Psoas muscle (tissue), 7 donors: ENCODE measurements at regions not wholly inside any gene's neighbourhood (a gene's known extent, or its start where the extent isn't known, plus 50 kb on each side); places are given as distances from the start of the nearest gene placed in this dataset.

Experiments used
- ATAC-seq, 4 donors: fragments of 200-7000 bp; cut with Tn5 transposase; one replicate each; pipeline ENCODE4 v1.9.1; 2020; ENCODE audit warnings: moderate library complexity in 3 of 4, mild to moderate bottlenecking in 2 of 4
- DNase-seq, 2 donors: peaks; one replicate each; pipeline ENCODE4 v3.0.0-alpha.2; 2020
- H3K27ac ChIP-seq: fragments of 200-600 bp; one replicate; pipeline ENCODE4 v1.8.0; 2022
- H3K27me3 ChIP-seq, 3 donors: fragments of 200-600 bp in 1 of 3; one replicate each; pipeline versions ENCODE4 v1.6.1 to v1.8.0; 2013 to 2022; ENCODE audit warnings: low read length in 2 of 3, mild to moderate bottlenecking in 2 of 3, moderate library complexity in 1 of 3; ENCODE audit not compliant: insufficient read depth in 3 of 3
- H3K36me3 ChIP-seq, 2 donors: fragments of 200-600 bp in 1 of 2; one replicate each; pipeline versions ENCODE4 v1.6.1 to v1.8.0; 2013 to 2022; ENCODE audit warnings: low read depth in 1 of 2, mild to moderate bottlenecking in 1 of 2, moderate library complexity in 1 of 2; ENCODE audit not compliant: insufficient read depth in 1 of 2
- H3K4me1 ChIP-seq: fragments of 200-600 bp; one replicate; pipeline ENCODE4 v1.8.0; 2022
- H3K4me3 ChIP-seq: fragments of 200-600 bp; one replicate; pipeline ENCODE4 v1.8.0; 2022; ENCODE audit warnings: mild to moderate bottlenecking
- H3K9me3 ChIP-seq: fragments of 200-600 bp; one replicate; pipeline ENCODE4 v1.8.0; 2022
- WGBS, 3 donors: extraction: QIAGEN DNeasy Blood & Tissue Kit; methylation state at CpG; one replicate each; pipeline versions ENCODE4 v1.1.6 to v1.1.7; 2013; 5-methylcytosine and 5-hydroxymethylcytosine counted together
- intact Hi-C, 2 donors: fragments of 100-400 bp; cut with DNase I; formaldehyde crosslinking; loops; one replicate each; pipeline versions ENCODE4 v1.11.0 to v1.14.2; 2022
- TF ChIP-seq, protein P1 (sequence below): fragments of 200-600 bp; IDR thresholded peaks from one replicate; pipeline ENCODE4 v1.8.0; 2022; ENCODE audit warnings: antibody characterized with exemption
- donor health status: healthy with polysubstance abuse.
- donor health status: DM: no; HTN: no; CAD: no; lungs with moderate emphysema.
- donor health status: Bipolar disorder and iron deficiency.
- donor health status: healthy.
- donor health status: DM: yes; HTN: yes; CAD: no.
- donor health status: DM: no; HTN: no; CAD: no.
- donor health status: DM: yes; HTN: yes; CAD: no.

DNA sequence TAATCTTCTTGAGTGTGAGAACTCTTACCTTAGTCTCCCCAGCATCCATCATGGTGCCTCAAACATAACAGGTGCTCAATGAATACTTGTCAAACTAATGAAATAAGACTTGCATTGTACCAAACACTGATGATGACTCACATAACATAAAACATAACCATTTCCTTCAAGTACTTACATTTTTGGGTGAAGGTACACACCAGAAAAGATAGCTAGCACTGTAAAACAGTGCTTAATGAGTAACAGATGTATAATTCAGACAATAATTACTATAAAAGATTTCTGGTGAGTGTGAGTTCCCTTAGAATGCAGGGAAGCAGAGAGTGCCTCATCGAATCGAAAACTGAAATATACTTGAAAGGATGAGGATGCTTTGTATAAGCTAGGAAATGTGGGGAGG lies 70.1 kb upstream of the HCCS start:
- Histone ChIP-seq H3K27ac (no peak overlapping the region), H3K4me3 (no peak overlapping the region), H3K36me3 (no peaks in the 10 kb centered on the region), H3K27me3 (no peaks in the 10 kb centered on the region), H3K4me1 (no peaks in the 10 kb centered on the region), H3K9me3 (no peaks in the 10 kb centered on the region)
- TF ChIP-seq, protein P1, sequence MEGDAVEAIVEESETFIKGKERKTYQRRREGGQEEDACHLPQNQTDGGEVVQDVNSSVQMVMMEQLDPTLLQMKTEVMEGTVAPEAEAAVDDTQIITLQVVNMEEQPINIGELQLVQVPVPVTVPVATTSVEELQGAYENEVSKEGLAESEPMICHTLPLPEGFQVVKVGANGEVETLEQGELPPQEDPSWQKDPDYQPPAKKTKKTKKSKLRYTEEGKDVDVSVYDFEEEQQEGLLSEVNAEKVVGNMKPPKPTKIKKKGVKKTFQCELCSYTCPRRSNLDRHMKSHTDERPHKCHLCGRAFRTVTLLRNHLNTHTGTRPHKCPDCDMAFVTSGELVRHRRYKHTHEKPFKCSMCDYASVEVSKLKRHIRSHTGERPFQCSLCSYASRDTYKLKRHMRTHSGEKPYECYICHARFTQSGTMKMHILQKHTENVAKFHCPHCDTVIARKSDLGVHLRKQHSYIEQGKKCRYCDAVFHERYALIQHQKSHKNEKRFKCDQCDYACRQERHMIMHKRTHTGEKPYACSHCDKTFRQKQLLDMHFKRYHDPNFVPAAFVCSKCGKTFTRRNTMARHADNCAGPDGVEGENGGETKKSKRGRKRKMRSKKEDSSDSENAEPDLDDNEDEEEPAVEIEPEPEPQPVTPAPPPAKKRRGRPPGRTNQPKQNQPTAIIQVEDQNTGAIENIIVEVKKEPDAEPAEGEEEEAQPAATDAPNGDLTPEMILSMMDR, result no peak
- intact Hi-C loops, result no loop called here
- ATAC-seq (no peak), DNase-seq (no peak)
- 82 to 97% (median 86%) methylated on average over 2 of the region's 2 CpGs for WGBS, 3 donors

DNA sequence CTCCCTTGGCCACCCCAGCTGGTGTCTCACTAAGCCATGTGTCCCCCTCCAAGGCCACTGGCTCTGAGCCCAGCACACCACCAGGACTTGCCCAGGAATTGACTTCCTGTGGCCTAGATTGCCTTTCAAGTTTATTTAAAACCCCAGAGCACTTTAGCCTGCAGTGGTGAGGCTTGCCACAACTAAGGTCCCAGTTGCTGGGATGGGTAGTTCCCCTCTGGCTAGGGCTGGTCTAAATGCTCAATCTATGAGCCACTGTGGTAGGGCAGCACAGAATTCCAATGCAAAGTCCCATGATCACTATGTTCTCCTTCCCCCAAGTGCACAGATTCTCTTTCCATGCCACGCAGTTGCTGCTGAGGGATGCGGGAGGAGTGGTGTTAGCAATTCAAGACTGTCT lies 61.1 kb upstream of the HCCS start:
- TF ChIP-seq, protein P1, result no peak
- H3K4me1 ChIP-seq, result no peaks in the 10 kb centered on the region
- H3K4me3 ChIP-seq, result no peak overlapping the region
- H3K27me3 ChIP-seq, result peaks cover 0 to 4% (median 0%) of the 10 kb centered on the region in 3 donors
- no peaks in the 10 kb centered on the region for H3K9me3 ChIP-seq
- DNase-seq (no peak), ATAC-seq (no peak)
- intact Hi-C loops, result no loop called here
- 71 to 100% (median 92%) methylated on average over 2 of the region's 2 CpGs for WGBS, 3 donors
- no peak overlapping the region for H3K27ac ChIP-seq
- H3K36me3 ChIP-seq, result no peaks in the 10 kb centered on the region

DNA sequence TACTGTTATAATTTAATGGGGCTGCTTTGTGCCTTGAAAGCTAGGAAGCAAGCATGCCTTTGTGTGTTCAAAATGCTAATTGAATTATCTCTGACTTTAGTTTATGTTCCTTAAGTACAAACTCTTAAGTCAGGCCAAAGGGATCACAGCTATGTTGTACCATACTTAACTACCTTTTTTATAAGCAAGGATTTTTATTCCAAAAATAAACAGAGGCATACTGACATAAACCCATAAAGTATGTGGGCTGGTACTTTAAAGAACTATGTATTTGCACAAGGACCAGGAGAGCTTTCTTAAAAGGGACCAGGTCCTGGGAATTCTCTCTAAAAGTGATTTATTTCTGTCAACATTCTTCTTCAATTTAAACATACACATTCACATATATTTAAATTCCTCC lies 57.8 kb upstream of the HCCS start:
- ATAC-seq (no peak), DNase-seq (no peak)
- no peaks in the 10 kb centered on the region for H3K4me1 ChIP-seq
- no peak overlapping the region for H3K27ac ChIP-seq
- no peaks in the 10 kb centered on the region for H3K36me3 ChIP-seq
- H3K4me3 ChIP-seq, result no peak overlapping the region
- H3K9me3 ChIP-seq, result no peaks in the 10 kb centered on the region
- TF ChIP-seq, protein P1, result no peak
- intact Hi-C loops, result no loop called here
- peaks cover 0 to 4% (median 0%) of the 10 kb centered on the region in 3 donors for H3K27me3 ChIP-seq

DNA sequence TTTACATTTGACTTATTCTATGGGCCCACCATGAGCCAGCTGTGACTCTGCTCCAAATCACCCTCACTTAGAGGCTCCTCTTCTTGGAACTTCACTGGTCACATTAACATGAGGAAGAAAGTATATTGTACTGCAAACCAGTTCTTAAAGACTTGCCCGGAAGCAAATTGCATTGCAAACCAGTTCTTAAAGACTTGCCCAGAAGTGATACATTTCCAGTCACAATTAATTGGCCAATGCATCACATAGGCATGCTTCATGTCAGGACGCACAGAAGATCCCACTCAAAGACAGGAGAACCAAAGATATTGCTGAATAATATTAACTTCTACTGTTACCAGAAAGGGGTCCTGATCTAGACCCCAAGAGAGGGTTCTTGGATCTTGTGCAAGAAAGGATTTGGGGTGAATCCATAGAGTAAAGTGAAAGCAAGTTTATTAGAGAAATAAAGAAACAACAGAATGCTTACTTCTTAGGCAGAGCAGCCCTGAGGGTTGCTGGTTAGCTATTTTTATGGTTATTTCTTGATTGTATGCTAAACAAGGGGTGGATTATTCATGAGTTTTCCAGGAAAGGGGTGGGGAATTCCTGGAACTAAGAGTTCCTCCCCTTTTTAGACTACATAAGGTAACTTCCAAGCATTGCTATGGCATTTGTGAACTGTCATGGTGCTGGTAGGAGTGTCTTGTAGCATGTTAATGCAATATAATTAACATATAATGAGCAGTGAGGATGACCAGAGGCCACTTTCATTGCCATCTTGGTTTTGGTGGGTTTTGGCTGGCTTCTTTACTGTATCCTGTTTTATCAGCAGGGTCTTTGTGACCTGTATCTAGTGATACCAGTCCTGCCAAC lies 54.6 kb upstream of the HCCS start:
- ATAC-seq, result no peak
- WGBS, 3 donors, result 84 to 100% (median 96%) methylated on average over 2 of the region's 2 CpGs
- TF ChIP-seq, protein P1, result no peak

DNA sequence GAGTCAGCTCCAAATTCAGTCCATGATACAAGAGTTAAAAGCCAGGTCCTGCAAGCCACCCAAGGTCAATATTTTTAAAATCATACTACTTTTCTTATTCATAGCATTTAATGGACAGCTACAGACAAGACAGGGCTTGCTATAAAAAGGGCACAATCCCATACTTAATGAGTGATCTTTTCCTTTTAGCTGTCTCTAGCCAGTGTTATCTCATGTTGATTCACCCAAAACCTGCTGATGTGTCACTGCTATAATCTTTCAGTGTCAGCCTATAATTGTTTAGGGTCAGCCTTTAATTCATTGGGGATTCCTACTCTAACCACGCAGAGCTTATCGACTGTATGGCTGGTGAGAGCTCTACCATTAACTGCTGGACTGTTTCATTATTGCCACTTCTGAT lies 51.2 kb upstream of the HCCS start:
- 83 to 96% (median 94%) methylated on average over 2 of the region's 2 CpGs for WGBS, 3 donors
- DNase-seq (no peak), ATAC-seq (no peak)
- Histone ChIP-seq H3K4me1 (no peaks in the 10 kb centered on the region), H3K9me3 (no peaks in the 10 kb centered on the region), H3K27ac (no peak overlapping the region), H3K36me3 (no peaks in the 10 kb centered on the region), H3K4me3 (no peak overlapping the region), H3K27me3 (no peaks in the 10 kb centered on the region)
- TF ChIP-seq, protein P1, result no peak
- intact Hi-C loops, result no loop called here

More for the DNA sequence above, 54.6 kb upstream of the HCCS start:
- Histone ChIP-seq H3K4me1 (no peaks in the 10 kb centered on the region), H3K9me3 (no peaks in the 10 kb centered on the region), H3K27ac (no peak overlapping the region), H3K27me3 (no peaks in the 10 kb centered on the region), H3K4me3 (no peak overlapping the region), H3K36me3 (no peaks in the 10 kb centered on the region)
- intact Hi-C loops, result no loop called here
- DNase-seq, result no peak
